Neural cell (in vitro differentiated cells): ENCODE measurements at regions not wholly inside any gene's neighbourhood (a gene's known extent, or its start where the extent isn't known, plus 50 kb on each side); places are given as distances from the start of the nearest gene placed in this dataset.

Experiments
- H2AFZ ChIP-seq: fragments of 200-600, 300-800 bp; sonication (generic), shearing (Covaris generic); 2 replicates; pipeline ENCODE4 v1.6.0; 2014; ENCODE audit warnings: low read depth, mild to moderate bottlenecking, antibody characterized with exemption, low read length, moderate library complexity
- H3F3A ChIP-seq: fragments of 200-600 bp; shearing (Covaris generic); 2 replicates; pipeline ENCODE4 v1.6.1; 2016; ENCODE audit warnings: mild to moderate bottlenecking, moderate library complexity, mixed read lengths, antibody characterized with exemption, low read length; ENCODE audit not compliant: insufficient read depth, poor library complexity, severe bottlenecking
- H3K27ac ChIP-seq: fragments of 200-600, 300-800 bp; sonication (generic), shearing (Covaris generic); 2 replicates; pipeline ENCODE4 v1.5.1; 2014; ENCODE audit warnings: mild to moderate bottlenecking, low read length, moderate library complexity
- H3K27me3 ChIP-seq: fragments of 300-800, 200-600 bp; sonication (generic), shearing (Covaris generic); 2 replicates; pipeline ENCODE4 v1.6.0; 2014; ENCODE audit warnings: mild to moderate bottlenecking, low read depth, low read length, moderate library complexity; ENCODE audit not compliant: insufficient read depth
- H3K36me3 ChIP-seq: fragments of 300-800, 200-600 bp; sonication (generic), shearing (Covaris generic); 2 replicates; pipeline ENCODE4 v1.5.1; 2014; ENCODE audit warnings: mild to moderate bottlenecking, antibody characterized with exemption, low read length, moderate library complexity; ENCODE audit not compliant: insufficient read depth
- H3K4me2 ChIP-seq: fragments of 300-800, 200-600 bp; sonication (generic), shearing (Covaris generic); 2 replicates; pipeline ENCODE4 v1.6.0; 2014; ENCODE audit warnings: mild to moderate bottlenecking, low read length
- H3K4me3 ChIP-seq: fragments of 300-800, 200-600 bp; sonication (generic), shearing (Covaris generic); 2 replicates; pipeline ENCODE4 v1.5.1; 2014; ENCODE audit warnings: mild to moderate bottlenecking, low read length, moderate library complexity
- H3K79me2 ChIP-seq: fragments of 200-600 bp; shearing (Covaris generic); replicated peaks from 2 replicates; pipeline ENCODE4 v1.6.0; 2014; ENCODE audit warnings: mild to moderate bottlenecking, low read length, moderate library complexity; ENCODE audit not compliant: insufficient read depth
- H3K9ac ChIP-seq: fragments of 300-800, 200-600 bp; sonication (generic), shearing (Covaris generic); 2 replicates; pipeline ENCODE4 v1.6.1; 2016; ENCODE audit warnings: mild to moderate bottlenecking, low read length, mixed read lengths
- H3K9me2 ChIP-seq: fragments of 200-600 bp; shearing (Covaris generic); 2 replicates; pipeline ENCODE4 v1.6.1; 2016; ENCODE audit warnings: mild to moderate bottlenecking, low read length, mixed read lengths; ENCODE audit not compliant: insufficient read depth
- H3K9me3 ChIP-seq: fragments of 200-600, 300-800 bp; sonication (generic), shearing (Covaris generic); 2 replicates; pipeline ENCODE4 v1.6.1; 2016; ENCODE audit warnings: mild to moderate bottlenecking, mixed run types, low read length, moderate library complexity, mixed read lengths
- H4K20me1 ChIP-seq: fragments of 200-600 bp; shearing (Covaris generic); 2 replicates; pipeline ENCODE4 v1.6.1; 2016; ENCODE audit warnings: mild to moderate bottlenecking, mixed run types; ENCODE audit not compliant: insufficient read depth
- CTCF ChIP-seq: fragments of 450-650 bp; IDR thresholded peaks from 2 replicates; pipeline ENCODE4 v1.5.1; 2014; ENCODE audit warnings: antibody characterized with exemption, mild to moderate bottlenecking, moderate library complexity; ENCODE audit not compliant: poor library complexity, severe bottlenecking
- EP300 ChIP-seq: fragments of 450-650 bp; conservative IDR thresholded peaks from 2 replicates; pipeline ENCODE4 v1.6.1; 2014; ENCODE audit warnings: antibody characterized with exemption, mild to moderate bottlenecking, moderate library complexity; ENCODE audit not compliant: poor library complexity, severe bottlenecking
- EZH2 ChIP-seq: fragments of 200-600, 300-800 bp; shearing (Covaris generic), sonication (generic); IDR thresholded peaks from 2 replicates; pipeline ENCODE4 v1.6.1; 2014; ENCODE audit warnings: antibody characterized with exemption, low read length, borderline replicate concordance, mild to moderate bottlenecking; ENCODE audit not compliant: insufficient read depth, poor library complexity, severe bottlenecking
- MXI1 ChIP-seq: fragments of 450-650 bp; conservative IDR thresholded peaks from 2 replicates; pipeline ENCODE4 v1.6.1; 2014; ENCODE audit warnings: antibody characterized with exemption, mild to moderate bottlenecking; ENCODE audit not compliant: poor library complexity, severe bottlenecking
- POLR2AphosphoS5 ChIP-seq: IDR thresholded peaks from 2 replicates; pipeline ENCODE4 v1.6.1; 2012
- RAD21 ChIP-seq: fragments of 450-650 bp; conservative IDR thresholded peaks from 2 replicates; pipeline ENCODE4 v1.6.1; 2014; ENCODE audit warnings: antibody characterized with exemption, mild to moderate bottlenecking, moderate library complexity
- REST ChIP-seq: IDR thresholded peaks from 2 replicates; pipeline ENCODE4 v1.6.1; 2012; ENCODE audit warnings: borderline replicate concordance
- SMC3 ChIP-seq: fragments of 450-650 bp; conservative IDR thresholded peaks from 2 replicates; pipeline ENCODE4 v1.6.1; 2014; ENCODE audit warnings: antibody characterized with exemption, mild to moderate bottlenecking, moderate library complexity; ENCODE audit not compliant: poor library complexity
- TAF1 ChIP-seq: IDR thresholded peaks from 2 replicates; pipeline ENCODE4 v1.6.1; 2012; ENCODE audit warnings: low read depth

- Histone ChIP-seq H3K4me3 (no peak overlapping the region), H3K36me3 (no peaks in the 10 kb centered on the region), H3K9ac (no peak overlapping the region), H3K9me2 (no peaks in the 10 kb centered on the region), H2AFZ (no peak overlapping the region), H3K27me3 (no peaks in the 10 kb centered on the region), H3K4me2 (no peak overlapping the region), H3F3A (no peaks in the 10 kb centered on the region), H3K27ac (no peak overlapping the region), H4K20me1 (no peaks in the 10 kb centered on the region), H3K9me3 (peaks cover 5% of the 10 kb centered on the region), H3K79me2 (no peaks in the 10 kb centered on the region)
- TF ChIP-seq TAF1 = no peak
- TF ChIP-seq REST = no peak
- no peak for TF ChIP-seq POLR2AphosphoS5
- no peak for TF ChIP-seq EP300
- TF ChIP-seq RAD21 = no peak
- no peak for TF ChIP-seq SMC3
- no peak for TF ChIP-seq MXI1
- TF ChIP-seq CTCF = no peak
- TF ChIP-seq EZH2 = no peak
Measured at GRCh38 chr9:108069991-108070390, 580.4 kb upstream of the KLF4 start.

DNA sequence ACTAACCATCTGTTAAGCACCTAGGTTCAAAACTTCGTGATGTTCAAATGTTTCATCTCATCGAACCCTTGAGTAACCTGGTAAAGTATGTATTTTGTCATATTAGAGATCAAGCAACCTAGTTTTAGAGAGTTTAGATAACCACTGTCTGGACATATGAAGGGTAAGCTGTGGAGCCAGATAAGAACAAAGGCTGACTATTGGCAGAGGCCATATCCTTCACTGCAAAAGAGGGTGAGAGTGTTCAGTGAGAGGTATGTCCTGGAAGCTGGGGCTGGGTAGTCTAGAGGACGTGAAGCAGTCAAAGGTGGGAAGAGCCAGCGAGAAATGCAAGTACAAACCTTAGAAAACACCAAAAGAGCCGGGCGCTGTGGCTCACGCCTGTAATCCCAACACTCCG, 573.1 kb upstream of the KLF4 start:
- no peaks in the 10 kb centered on the region for H3F3A ChIP-seq
- no peaks in the 10 kb centered on the region for H4K20me1 ChIP-seq
- H3K27ac ChIP-seq = no peak overlapping the region
- no peaks in the 10 kb centered on the region for H3K9me3 ChIP-seq
- no peaks in the 10 kb centered on the region for H3K9me2 ChIP-seq
- H3K27me3 ChIP-seq = no peaks in the 10 kb centered on the region
- TF ChIP-seq TAF1 (no peak), EZH2 (no peak), RAD21 (no peak), REST (no peak)
- no peaks in the 10 kb centered on the region for H3K36me3 ChIP-seq
- H3K9ac ChIP-seq = no peak overlapping the region
- H3K4me2 ChIP-seq = no peak overlapping the region
- no peak overlapping the region for H3K4me3 ChIP-seq
- no peaks in the 10 kb centered on the region for H3K79me2 ChIP-seq
- no peak overlapping the region for H2AFZ ChIP-seq
